T-helper 1 cell treated with Interleukin-12 subunit alpha and Interleukin-12 subunit beta and Interleukin-4 antibody, amounts not matched to agents 30 ng/mL and 1 ng/mL, for 36 hours (primary cell): ENCODE measurements at regions not wholly inside any gene's neighbourhood (a gene's known extent, or its start where the extent isn't known, plus 50 kb on each side); places are given as distances from the start of the nearest gene placed in this dataset.

Source experiments
- intact Hi-C: fragments of 100-400 bp; cut with micrococcal nuclease; formaldehyde crosslinking; loops from one replicate; pipeline ENCODE4 v1.15.1; 2024

DNA sequence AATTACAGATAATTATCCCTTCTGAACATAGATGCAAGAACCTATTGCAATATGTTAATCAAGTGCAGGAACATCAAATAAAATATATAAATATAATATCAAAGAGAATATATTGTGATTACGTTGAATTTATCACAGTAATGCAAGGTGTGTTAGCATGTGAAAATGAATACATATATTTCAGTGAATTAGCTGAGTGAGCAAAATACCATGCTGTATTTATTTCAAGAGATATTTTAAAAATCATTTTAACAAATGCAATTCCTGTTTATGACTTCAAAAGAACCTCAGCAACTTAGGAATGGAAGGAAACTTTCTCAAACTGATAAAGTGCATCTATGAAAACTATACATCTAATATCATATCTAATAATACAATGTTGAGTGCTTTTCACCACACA lies 856.9 kb upstream of the PTPRD start:
- intact Hi-C loops: no loop called here

DNA sequence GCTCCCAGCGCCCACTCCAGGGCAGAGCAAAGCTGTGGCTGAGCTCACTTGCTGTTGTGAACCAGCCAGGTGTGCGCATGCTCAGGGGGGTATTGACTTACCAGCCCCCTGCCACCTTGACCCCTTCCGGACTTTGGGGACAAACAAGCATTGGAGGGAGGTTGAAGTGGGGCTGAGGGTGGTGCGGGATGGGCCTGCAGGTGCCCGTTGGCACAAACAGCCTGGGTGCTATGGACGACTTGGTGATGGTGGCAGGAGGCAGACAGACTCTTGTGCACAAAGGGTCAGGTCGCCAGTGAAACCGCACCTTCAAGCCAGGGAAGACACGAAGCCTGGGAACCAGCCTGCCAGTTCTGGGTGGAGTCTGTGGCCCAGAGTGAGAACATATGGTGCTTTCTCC lies 858.5 kb upstream of the PTPRD start:
- intact Hi-C loops: no loop called here

DNA sequence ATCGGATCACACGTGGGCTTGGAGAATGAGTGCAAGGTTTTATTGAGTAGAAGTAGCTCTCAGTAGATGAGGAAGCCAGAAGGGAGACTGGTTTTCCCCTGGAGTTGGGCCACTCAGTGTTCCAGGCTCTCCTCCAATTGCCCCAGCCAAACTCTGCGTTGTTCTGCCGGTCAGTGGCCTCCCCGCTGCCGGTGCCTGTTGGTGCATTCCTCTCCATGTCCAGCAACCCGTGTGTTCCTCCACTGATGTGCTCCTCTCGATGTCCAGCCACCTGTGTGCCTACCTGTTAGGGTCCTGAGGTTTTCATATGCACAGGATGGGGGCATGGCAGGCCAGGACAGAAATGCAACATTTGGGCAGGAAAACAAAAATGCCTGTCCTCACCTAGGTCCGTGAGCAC lies 888.0 kb upstream of the PTPRD start:
- intact Hi-C loops: no loop called here

DNA sequence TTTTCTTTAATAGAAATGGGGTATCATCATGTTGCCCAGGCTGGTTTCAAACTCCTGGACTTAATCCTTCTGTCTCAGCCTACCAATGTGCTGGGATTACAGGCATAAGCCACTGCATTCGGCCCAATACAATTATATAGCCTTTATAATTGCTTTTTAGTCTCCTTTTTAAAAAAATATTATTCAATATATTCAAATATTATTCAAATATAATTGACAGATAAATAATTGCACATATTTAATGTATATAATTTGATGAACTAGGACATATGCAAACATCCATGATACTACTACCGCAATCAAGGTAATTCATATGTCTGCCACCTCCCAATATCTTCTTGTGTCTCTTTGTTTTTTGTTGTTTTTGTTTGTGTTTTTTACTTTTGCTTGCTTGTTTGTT lies 894.2 kb upstream of the PTPRD start:
- intact Hi-C loops: no loop called here

- intact Hi-C loops: no loop called here
Measured at GRCh38 chr9:11537566-11537965, 924.8 kb upstream of the PTPRD start.

- intact Hi-C loops: no loop called here
Measured at GRCh38 chr9:11542781-11543180, 930.0 kb upstream of the PTPRD start.

- intact Hi-C loops: no loop called here
Measured at GRCh38 chr9:11546231-11546630, 933.4 kb upstream of the PTPRD start.

DNA sequence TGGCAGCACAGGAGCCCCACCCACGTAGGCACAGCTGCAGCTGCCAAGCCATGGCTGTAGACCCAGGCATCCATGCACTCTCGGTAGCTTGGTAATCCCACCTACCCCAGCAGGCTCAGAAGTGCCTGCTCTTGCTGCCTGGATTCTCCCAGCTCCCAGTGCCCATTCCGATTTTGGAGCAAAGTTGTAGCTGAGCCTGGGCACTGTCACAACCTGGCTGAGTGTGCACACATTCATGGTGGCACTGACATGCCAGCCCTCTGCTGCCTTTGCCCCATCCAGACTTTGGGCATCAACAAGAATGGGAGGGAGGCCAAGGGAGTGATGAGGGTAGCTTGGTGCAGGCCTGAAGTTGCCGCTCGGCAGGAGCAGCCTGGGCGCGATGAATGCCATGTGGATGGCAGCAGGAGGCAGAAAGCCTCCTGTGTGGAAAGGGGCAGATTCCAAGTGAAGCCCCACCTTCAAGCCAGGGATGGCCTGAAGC lies 936.6 kb upstream of the PTPRD start:
- intact Hi-C loops: no loop called here

DNA sequence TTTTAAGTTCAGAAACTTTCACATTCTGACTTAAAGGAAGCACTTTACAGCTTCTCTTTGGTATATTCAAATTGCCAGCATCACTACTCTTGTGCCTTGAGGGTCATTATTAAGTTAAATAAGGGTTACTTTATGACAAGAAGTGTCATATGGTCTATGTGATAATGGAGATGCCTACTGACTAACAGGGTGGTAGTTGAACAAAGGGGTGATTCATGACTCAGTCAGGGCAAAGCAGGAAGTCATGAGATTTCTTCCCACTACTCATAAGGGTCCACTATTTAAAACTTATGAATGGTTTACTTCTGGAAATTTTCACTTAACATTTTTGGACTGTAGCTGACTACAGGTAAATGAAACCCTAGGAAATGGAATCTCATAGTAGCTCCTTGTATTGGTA lies 938.3 kb upstream of the PTPRD start:
- intact Hi-C loops: no loop called here

GRCh38 chr9:11558043-11558442 lies 945.2 kb upstream of the PTPRD start:
- intact Hi-C loops: no loop called here

DNA sequence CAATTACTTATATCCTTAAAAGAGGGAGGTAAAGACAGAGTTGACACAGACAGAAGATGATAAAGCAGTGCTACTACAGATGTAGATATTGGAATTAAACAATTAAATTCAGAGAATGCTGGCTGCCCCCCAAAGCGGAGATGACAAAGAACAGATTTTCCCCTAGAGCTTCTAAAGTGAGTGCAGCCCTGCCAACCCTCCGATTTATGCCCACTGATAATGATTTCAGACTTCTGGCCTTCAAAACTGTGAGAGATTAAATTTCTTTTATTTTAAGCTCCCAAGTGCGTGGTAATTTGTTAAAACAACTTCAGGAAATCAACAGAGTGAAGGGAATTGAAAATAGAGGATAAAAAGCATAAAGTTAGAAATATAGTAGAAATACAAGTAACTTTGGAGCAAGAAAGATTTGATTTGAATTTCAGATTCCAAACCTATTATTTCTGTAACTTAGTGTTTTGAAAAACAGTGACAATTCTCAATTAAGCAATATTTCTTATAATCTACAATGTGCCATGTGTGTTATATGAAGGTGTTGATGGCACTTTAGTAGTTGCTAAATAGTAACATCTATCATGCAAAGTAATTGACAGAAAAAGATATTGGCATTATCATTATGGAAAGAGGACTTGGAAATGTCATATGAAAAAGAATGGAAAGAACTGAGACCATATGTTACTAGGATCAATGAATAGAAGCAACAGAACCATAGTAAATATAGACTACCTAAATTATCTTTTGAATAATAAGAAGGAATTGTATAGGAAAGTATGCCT lies 946.4 kb upstream of the PTPRD start:
- intact Hi-C loops: no loop called here

DNA sequence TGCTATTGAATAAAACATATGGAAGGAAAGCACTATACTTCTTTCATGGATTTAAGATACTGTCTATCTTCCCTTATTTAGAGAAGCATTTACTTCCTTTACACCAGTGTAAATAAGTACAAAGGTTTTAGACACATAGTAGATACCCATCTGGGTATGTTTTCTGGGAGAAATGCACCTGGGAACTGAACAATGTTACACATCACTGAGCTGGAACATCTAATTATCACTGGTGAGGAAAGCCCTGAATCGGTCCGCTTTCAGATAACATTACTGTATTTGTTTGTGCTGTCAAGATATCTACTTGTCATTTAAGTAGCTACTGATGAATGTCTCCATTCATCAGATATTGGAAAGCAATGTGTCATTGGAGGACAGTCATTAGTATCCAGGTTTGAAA lies 964.7 kb upstream of the PTPRD start:
- intact Hi-C loops: no loop called here

DNA sequence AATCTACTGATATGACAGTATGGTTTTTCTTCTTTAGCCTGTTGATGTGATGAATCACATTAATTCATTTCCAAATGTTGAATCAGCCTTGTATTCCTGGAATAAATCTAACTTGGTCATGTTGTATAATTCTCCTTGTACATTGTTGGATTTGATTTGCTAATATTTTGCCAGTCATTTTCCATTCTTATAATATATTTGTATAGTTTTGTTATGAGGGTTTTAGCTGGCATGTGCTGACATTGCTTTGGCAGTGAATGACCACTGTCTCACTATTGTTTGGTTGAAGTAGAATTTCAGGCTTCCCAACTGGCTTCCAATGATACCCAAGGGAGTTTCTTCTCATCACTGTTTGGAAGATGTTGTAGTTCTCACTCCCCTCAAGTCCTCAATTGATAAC lies 983.0 kb upstream of the PTPRD start:
- intact Hi-C loops: loop anchor here (5.0 kb wide), 1 partner anchor 52 kb away; no protein-coding TSS in a partner anchor

DNA sequence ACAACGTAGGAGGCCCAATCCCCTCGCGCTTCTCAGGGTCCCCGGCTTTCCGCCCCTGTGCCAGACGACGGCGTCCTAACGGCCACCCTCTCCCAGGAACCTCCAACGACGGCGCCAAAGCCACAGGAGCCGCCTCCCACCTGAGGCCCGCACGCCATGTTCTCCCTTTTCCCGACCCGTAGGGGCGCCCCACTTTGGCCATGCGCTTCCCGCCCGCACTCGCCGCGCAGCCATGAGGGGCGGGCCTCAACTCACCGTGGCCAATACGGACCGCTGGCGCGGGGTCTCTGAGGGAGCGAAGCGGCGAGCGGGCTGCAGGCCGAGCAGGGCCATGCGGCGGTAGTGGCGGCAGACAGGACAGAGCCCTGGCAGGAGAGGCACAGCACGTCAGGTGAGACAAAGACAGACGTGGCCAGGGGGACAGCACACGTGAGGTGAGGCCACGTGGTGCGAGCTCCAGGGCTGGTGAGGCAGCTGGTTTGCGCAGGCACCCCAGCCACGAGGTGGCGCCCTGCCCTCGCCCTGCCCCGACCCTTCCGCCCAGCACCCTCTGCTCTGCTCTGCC lies 1005.5 kb upstream of the PTPRD start:
- intact Hi-C loops: no loop called here

DNA sequence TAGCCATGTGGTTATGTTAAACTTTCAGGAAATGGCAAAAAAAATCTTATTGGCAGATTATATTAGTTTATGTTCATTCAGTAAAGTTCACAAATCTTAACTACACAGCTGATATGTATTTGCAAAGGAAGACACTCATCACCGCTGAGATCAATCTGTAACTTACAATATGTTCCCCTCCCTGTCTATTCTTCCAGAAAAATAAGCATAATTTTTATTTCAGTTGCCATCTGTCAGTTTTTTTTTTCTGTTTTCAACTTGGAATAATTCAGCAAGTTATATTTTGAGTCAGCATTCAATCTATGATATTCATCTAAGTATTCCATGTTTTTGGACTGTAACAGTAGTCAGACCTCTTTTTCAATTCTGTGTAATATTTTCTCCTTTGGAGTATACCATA lies 1019.9 kb upstream of the PTPRD start:
- intact Hi-C loops: no loop called here

GRCh38 chr9:11646831-11647230 lies 1034.0 kb upstream of the PTPRD start:
- intact Hi-C loops: loop anchor here (5.0 kb wide), 1 partner anchor 50 kb away; no protein-coding TSS in a partner anchor

GRCh38 chr9:11653867-11654266 lies 1039.3 kb upstream of the TYRP1 start:
- intact Hi-C loops: no loop called here

DNA sequence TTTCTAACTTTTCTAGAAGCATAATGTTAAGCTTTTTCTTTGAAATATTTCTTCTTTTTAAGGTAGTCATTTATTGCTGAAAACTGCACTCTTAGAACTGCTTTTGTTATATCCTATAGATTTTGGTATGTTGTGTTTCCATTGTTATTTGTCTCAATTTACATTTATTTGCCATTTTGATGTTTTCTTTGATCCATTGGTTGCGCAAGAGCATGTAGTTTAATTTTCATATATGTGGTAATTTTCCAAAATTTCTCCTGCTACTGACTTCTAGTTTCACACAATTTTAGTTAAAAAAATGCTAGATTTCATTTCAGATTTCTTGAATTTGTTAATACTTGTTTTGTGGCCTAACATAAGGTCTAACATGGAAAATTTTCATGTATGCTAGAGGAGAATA lies 1029.3 kb upstream of the TYRP1 start:
- intact Hi-C loops: no loop called here

DNA sequence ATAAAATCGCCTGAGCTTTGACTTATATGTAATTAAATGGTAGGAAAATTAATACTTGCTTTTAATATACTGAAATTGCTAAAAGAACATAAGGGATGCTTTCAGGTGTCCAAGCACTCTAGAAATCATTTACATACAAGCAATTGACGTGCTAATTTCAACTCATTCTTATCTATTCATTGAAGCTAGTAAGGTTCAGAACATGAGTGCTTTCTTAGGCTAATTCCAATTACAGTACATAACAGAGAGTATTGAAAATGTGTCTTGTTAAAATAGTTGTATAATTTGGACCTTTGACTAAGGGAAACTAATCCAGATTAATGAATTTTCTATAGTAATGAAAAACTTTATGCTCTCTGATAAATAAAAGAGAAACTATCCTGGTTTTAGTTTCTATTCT lies 1016.4 kb upstream of the TYRP1 start:
- intact Hi-C loops: loop anchor here (10.0 kb wide), 1 partner anchor 58 kb away; no protein-coding TSS in a partner anchor

GRCh38 chr9:11686733-11687132 lies 1006.5 kb upstream of the TYRP1 start:
- intact Hi-C loops: no loop called here

GRCh38 chr9:11697126-11697525 lies 996.1 kb upstream of the TYRP1 start:
- intact Hi-C loops: no loop called here

- intact Hi-C loops: no loop called here
Measured at GRCh38 chr9:11701706-11702105, 991.5 kb upstream of the TYRP1 start.

DNA sequence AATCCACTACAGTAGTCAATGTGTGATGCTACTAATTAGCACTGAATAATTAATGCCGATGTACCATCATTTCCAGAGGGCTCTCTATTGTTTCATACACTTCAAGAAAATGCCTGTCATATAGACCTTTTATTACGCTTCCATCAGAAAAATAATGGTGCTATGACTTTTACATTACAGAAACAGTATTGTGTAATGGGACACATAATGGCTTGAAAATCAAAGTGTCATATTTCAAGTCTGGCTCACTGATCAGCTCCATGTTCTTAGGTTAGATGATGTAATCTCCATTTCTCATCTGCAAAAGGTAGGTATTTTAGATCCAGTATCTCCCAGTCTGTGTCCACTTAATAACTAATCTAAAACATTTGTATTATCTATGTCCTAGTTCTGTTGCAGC lies 990.6 kb upstream of the TYRP1 start:
- intact Hi-C loops: no loop called here
